ENCODE measurements at regions not wholly inside any gene's neighbourhood (a gene's known extent, or its start where the extent isn't known, plus 50 kb on each side); places are given as distances from the start of the nearest gene placed in this dataset.

DNA sequence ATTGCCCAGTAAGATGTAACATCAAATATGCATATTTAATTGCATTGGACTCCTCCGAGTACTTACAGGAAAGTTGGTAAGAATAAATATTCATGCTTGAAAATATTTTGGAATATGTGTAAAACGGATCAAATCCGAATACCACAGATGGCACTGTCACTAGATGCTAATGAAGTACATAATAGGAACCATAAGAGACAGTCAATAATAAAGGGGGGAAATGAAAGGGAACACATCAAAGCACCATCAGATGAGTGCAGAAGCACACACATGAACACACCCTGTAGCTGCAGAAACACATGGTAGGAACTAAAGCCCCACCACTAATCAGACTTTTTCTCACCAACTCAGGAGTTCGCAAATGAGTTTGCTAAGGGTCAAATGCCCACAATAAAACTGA, 52.2 kb upstream of the PAGE5 start:
- H3K23ac ChIP-seq (ENCODE audit: low read depth, low read length, poor library complexity), result no peak overlapping the region
- H3K36me3 ChIP-seq (replicated peaks in 1 of 2; ENCODE audit: control insufficient read depth in 2 of 2, insufficient read depth in 2 of 2, low read length in 2 of 2), result no peaks in the 10 kb centered on the region
- DNase-seq (ENCODE audit: low spot score), result no peak

DNA sequence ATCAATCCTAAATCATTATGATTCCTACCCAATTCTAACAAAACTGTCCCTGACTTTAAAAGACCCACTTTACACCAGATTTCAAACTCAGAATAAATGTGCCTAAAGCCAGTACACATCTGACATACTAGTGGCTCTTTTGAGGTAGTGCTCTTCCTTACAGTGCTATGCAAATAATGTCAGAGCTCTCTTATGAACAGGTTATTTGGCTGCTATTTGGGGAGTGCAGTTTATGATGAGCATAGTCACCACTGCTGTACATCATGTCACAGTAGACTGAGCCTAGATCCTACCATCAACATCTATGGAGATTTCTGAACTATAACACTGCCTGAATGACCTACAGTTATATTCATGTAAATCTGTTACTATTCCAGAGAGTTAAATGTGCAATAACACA, 50.4 kb upstream of the PAGE5 start:
- no peak overlapping the region for H3K9ac ChIP-seq (ENCODE audit: low read depth, low read length, poor library complexity)
- no peak overlapping the region for H2AFZ ChIP-seq (ENCODE audit: low read length)
- H3K4ac ChIP-seq (ENCODE audit: low read length), result no peak overlapping the region
- H2AK5ac ChIP-seq (ENCODE audit: low read depth, low read length), result no peak overlapping the region
- DNase-seq (ENCODE audit: low spot score), result no peak
- H3K79me1 ChIP-seq (ENCODE audit: low read depth, low read length), result no peaks in the 10 kb centered on the region
- H3K14ac ChIP-seq (ENCODE audit: low read length), result no peak overlapping the region
- H3K18ac ChIP-seq (ENCODE audit: low read length), result no peak overlapping the region
- H3K9me3 ChIP-seq (replicated peaks in 1 of 2; ENCODE audit: control insufficient read depth in 2 of 2, insufficient read depth in 1 of 2, low read depth in 1 of 2, low read length in 2 of 2), result no peaks in the 10 kb centered on the region
- H3K23ac ChIP-seq (ENCODE audit: low read depth, low read length, poor library complexity), result no peak overlapping the region
- no peak overlapping the region for H2BK120ac ChIP-seq (ENCODE audit: low read depth, low read length)
- peaks cover 0 to 6% (median 0%) of the 10 kb centered on the region in 3 experiments for H3K27me3 ChIP-seq (ENCODE audit: control insufficient read depth in 3 of 3, insufficient read depth in 3 of 3, low read depth in 1 of 3, low read length in 3 of 3)
- H3K4me1 ChIP-seq (ENCODE audit: control insufficient read depth in 2 of 2, insufficient read depth in 1 of 2, low read depth in 1 of 2, low read length in 2 of 2), result no peaks in the 10 kb centered on the region
- H3K36me3 ChIP-seq (replicated peaks in 1 of 2; ENCODE audit: control insufficient read depth in 2 of 2, insufficient read depth in 2 of 2, low read length in 2 of 2), result no peaks in the 10 kb centered on the region
- H2BK5ac ChIP-seq (ENCODE audit: low read length), result no peak overlapping the region
- no peak overlapping the region for H3K27ac ChIP-seq (replicated peaks; ENCODE audit: low read length)
- H3K4me2 ChIP-seq (ENCODE audit: insufficient read depth, low read length, poor library complexity, severe bottlenecking), result no peak overlapping the region
- H2BK12ac ChIP-seq (ENCODE audit: low read length), result no peak overlapping the region
- H2BK15ac ChIP-seq (ENCODE audit: low read length), result no peak overlapping the region
- no peak overlapping the region for H4K8ac ChIP-seq (ENCODE audit: low read depth, low read length)
- H4K91ac ChIP-seq (ENCODE audit: low read depth, low read length, poor library complexity), result no peak overlapping the region
- H3K4me3 ChIP-seq (ENCODE audit: low read length in 2 of 2), result no peak overlapping the region

More for the DNA sequence above, 52.2 kb upstream of the PAGE5 start:
- no peak overlapping the region for H2BK12ac ChIP-seq (ENCODE audit: low read length)
- no peaks in the 10 kb centered on the region for H3K4me1 ChIP-seq (ENCODE audit: control insufficient read depth in 2 of 2, insufficient read depth in 1 of 2, low read depth in 1 of 2, low read length in 2 of 2)
- no peak overlapping the region for H3K4me2 ChIP-seq (ENCODE audit: insufficient read depth, low read length, poor library complexity, severe bottlenecking)
- no peak overlapping the region for H2BK120ac ChIP-seq (ENCODE audit: low read depth, low read length)
- WGBS, 2 donors (ENCODE audit: extremely low coverage in 2 of 2, insufficient read length in 2 of 2, insufficient replicate concordance in 1 of 2), result no CpG with 5 or more reads among the region's 4 CpGs
- no peak overlapping the region for H3K4ac ChIP-seq (ENCODE audit: low read length)
- no peak overlapping the region for H2BK5ac ChIP-seq (ENCODE audit: low read length)
- no peak overlapping the region for H2AK5ac ChIP-seq (ENCODE audit: low read depth, low read length)
- H3K79me1 ChIP-seq (ENCODE audit: low read depth, low read length), result no peaks in the 10 kb centered on the region
- H3K18ac ChIP-seq (ENCODE audit: low read length), result no peak overlapping the region
- H3K14ac ChIP-seq (ENCODE audit: low read length), result no peak overlapping the region
- no peaks in the 10 kb centered on the region for H3K9me3 ChIP-seq (replicated peaks in 1 of 2; ENCODE audit: control insufficient read depth in 2 of 2, insufficient read depth in 1 of 2, low read depth in 1 of 2, low read length in 2 of 2)
- H2AFZ ChIP-seq (ENCODE audit: low read length), result no peak overlapping the region
- no peak overlapping the region for H3K9ac ChIP-seq (ENCODE audit: low read depth, low read length, poor library complexity)
- no peak overlapping the region for H2BK15ac ChIP-seq (ENCODE audit: low read length)
- no peak overlapping the region for H4K8ac ChIP-seq (ENCODE audit: low read depth, low read length)
- no peak overlapping the region for H3K4me3 ChIP-seq (ENCODE audit: low read length in 2 of 2)
- H4K91ac ChIP-seq (ENCODE audit: low read depth, low read length, poor library complexity), result no peak overlapping the region
- no peak overlapping the region for H3K27ac ChIP-seq (replicated peaks; ENCODE audit: low read length)
- H3K27me3 ChIP-seq (ENCODE audit: control insufficient read depth in 3 of 3, insufficient read depth in 3 of 3, low read depth in 1 of 3, low read length in 3 of 3), result peaks cover 0 to 14% (median 0%) of the 10 kb centered on the region in 3 experiments
